CD14-positive monocyte (primary cell): ENCODE measurements at regions not wholly inside any gene's neighbourhood (a gene's known extent, or its start where the extent isn't known, plus 50 kb on each side); places are given as distances from the start of the nearest gene placed in this dataset.

ENCODE experiments used
- DNase-seq, 3 donors: peaks; one replicate each; pipeline ENCODE4 v3.0.0-alpha.2; 2011 to 2022
- H2AFZ ChIP-seq: 2 replicates; pipeline ENCODE4 v1.6.0; 2012; ENCODE audit warnings: mild to moderate bottlenecking, low read depth, low read length, inconsistent platforms; ENCODE audit not compliant: insufficient read depth, poor library complexity, severe bottlenecking
- H3K27ac ChIP-seq, 2 donors: 1 replicate in 1 of 2; 2 replicates in 1 of 2; pipeline ENCODE4 v1.5.1; 2012 to 2013; ENCODE audit warnings: low read length in 2 of 2, control low read depth in 1 of 2, inconsistent platforms in 1 of 2, low read depth in 1 of 2, mild to moderate bottlenecking in 1 of 2
- H3K27me3 ChIP-seq, 2 donors: one replicate each; pipeline versions ENCODE4 v1.6.0 to v1.6.1; 2011 to 2013; ENCODE audit warnings: low read length in 2 of 2; ENCODE audit not compliant: control insufficient read depth in 2 of 2, insufficient read depth in 2 of 2
- H3K36me3 ChIP-seq, 2 donors: replicated peaks in 1 of 2; 1 replicate in 1 of 2; 2 replicates in 1 of 2; pipeline versions ENCODE4 v1.5.1 to v1.6.1; 2012 to 2013; ENCODE audit warnings: low read length in 2 of 2, control low read depth in 1 of 2, inconsistent platforms in 1 of 2, mild to moderate bottlenecking in 1 of 2; ENCODE audit not compliant: insufficient read depth in 2 of 2, control insufficient read depth in 1 of 2
- H3K4me1 ChIP-seq, 2 donors: 1 replicate in 1 of 2; 2 replicates in 1 of 2; pipeline versions ENCODE4 v1.5.1 to v1.6.1; 2012 to 2013; ENCODE audit warnings: low read length in 2 of 2, control low read depth in 1 of 2, inconsistent platforms in 1 of 2, mild to moderate bottlenecking in 1 of 2, moderate library complexity in 1 of 2; ENCODE audit not compliant: insufficient read depth in 2 of 2, control insufficient read depth in 1 of 2
- H3K4me2 ChIP-seq: replicated peaks from 2 replicates; pipeline ENCODE3; 2012; ENCODE audit warnings: low read length, moderate library complexity, mild to moderate bottlenecking; ENCODE audit not compliant: poor library complexity, severe bottlenecking; ENCODE audit errors: extremely low read depth
- H3K4me3 ChIP-seq, 3 experiments: fragments of 200-600 bp in 1 of 3; sonication (generic) in 1 of 3; replicated peaks in 1 of 3; 1 replicate in 2 of 3; 2 replicates in 1 of 3; pipeline ENCODE4 v1.5.1; 2011 to 2013; ENCODE audit warnings: low read length in 3 of 3, mild to moderate bottlenecking in 3 of 3, control low read depth in 2 of 3, low read depth in 2 of 3, inconsistent platforms in 1 of 3, moderate library complexity in 1 of 3
- H3K79me2 ChIP-seq: 2 replicates; pipeline ENCODE4 v1.6.0; 2012; ENCODE audit warnings: mild to moderate bottlenecking, control low read depth, inconsistent platforms, low read length, moderate library complexity; ENCODE audit not compliant: insufficient read depth
- H3K9ac ChIP-seq: 2 replicates; pipeline ENCODE4 v1.6.0; 2017; ENCODE audit warnings: low read length, mild to moderate bottlenecking; ENCODE audit not compliant: insufficient read depth, poor library complexity, severe bottlenecking
- H3K9me3 ChIP-seq, 2 donors: replicated peaks in 1 of 2; 1 replicate in 1 of 2; 2 replicates in 1 of 2; pipeline versions ENCODE4 v1.5.1 to v1.6.1; 2012 to 2013; ENCODE audit warnings: low read length in 2 of 2, control low read depth in 1 of 2; ENCODE audit not compliant: control insufficient read depth in 1 of 2, insufficient read depth in 1 of 2
- H4K20me1 ChIP-seq: 2 replicates; pipeline ENCODE4 v1.6.0; 2012; ENCODE audit warnings: mild to moderate bottlenecking, low read length, control low read depth, moderate library complexity; ENCODE audit not compliant: insufficient read depth
- H3K27ac Mint-ChIP-seq, 7 donors: one replicate each; pipeline ENCODE4 v1.8.0; 2020; ENCODE audit warnings: mild to moderate bottlenecking in 7 of 7, mixed read lengths in 7 of 7, moderate library complexity in 6 of 7, inconsistent platforms in 2 of 7
- H3K27me3 Mint-ChIP-seq, 3 donors: one replicate each; pipeline ENCODE4 v1.8.0; 2021 to 2022; ENCODE audit warnings: low read depth in 3 of 3, mild to moderate bottlenecking in 3 of 3, mixed read lengths in 3 of 3, moderate library complexity in 3 of 3, inconsistent platforms in 1 of 3
- H3K36me3 Mint-ChIP-seq, 2 donors: one replicate each; pipeline ENCODE4 v1.8.0; 2020; ENCODE audit warnings: mixed read lengths in 2 of 2, inconsistent platforms in 1 of 2, mild to moderate bottlenecking in 1 of 2
- H3K4me1 Mint-ChIP-seq: one replicate; pipeline ENCODE4 v1.8.0; 2020; ENCODE audit warnings: mild to moderate bottlenecking, mixed read lengths
- H3K4me3 Mint-ChIP-seq, 2 donors: one replicate each; pipeline ENCODE4 v1.8.0; 2020; ENCODE audit warnings: mild to moderate bottlenecking in 2 of 2, mixed read lengths in 2 of 2, moderate library complexity in 1 of 2
- H3K9me3 Mint-ChIP-seq, 7 donors: one replicate each; pipeline ENCODE4 v1.8.0; 2020 to 2022; ENCODE audit warnings: mixed read lengths in 7 of 7, mild to moderate bottlenecking in 6 of 7, moderate library complexity in 6 of 7, inconsistent platforms in 2 of 7
- WGBS: methylation state at CpG from one replicate; pipeline ENCODE4 v1.1.5; 2013; ENCODE audit warnings: missing lambda C conversion rate; ENCODE audit not compliant: insufficient coverage; 5-methylcytosine and 5-hydroxymethylcytosine counted together
- intact Hi-C, 2 donors: fragments of 100-400 bp; cut with micrococcal nuclease; formaldehyde crosslinking; loops; one replicate each; pipeline versions ENCODE4 v1.15.0 to v1.15.1; 2023
- TF ChIP-seq, protein P1 (sequence below): fragments of 200-600 bp; IDR thresholded peaks from one replicate; pipeline ENCODE4 v1.8.0; 2022; ENCODE audit warnings: antibody characterized with exemption, mild to moderate bottlenecking

DNA sequence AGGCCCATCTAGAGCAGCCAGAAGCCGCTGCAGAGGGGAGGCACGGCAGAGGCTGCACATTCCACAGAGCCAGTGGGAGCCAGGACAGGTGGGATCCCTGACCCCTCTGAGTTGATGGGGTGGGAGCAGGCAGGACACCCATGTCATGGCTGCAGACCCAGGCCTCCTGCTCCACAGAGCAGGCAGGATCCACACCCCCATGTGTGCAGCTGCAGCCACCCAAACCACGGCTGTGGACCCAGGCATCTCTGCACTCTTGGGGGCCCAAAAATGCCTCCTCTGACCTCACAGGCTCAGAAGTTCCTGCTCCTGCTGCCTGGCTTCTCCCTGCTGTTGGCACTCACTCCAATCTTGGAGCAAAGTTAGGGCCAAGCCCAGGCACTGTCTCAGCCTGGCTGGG is 112.3 kb upstream of the TMEM18 start:
- Histone ChIP-seq H3K9me3 (peaks cover 11 to 30% of the 10 kb centered on the region in 2 donors), H4K20me1 (no peaks in the 10 kb centered on the region), H3K4me3 (no peak overlapping the region), H3K36me3 (no peaks in the 10 kb centered on the region), H3K4me2 (no peak overlapping the region), H3K79me2 (no peaks in the 10 kb centered on the region), H3K27me3 (no peaks in the 10 kb centered on the region), H3K9ac (no peak overlapping the region), H3K27ac (no peak overlapping the region), H3K4me1 (no peaks in the 10 kb centered on the region), H2AFZ (no peak overlapping the region)
- no peaks in the 10 kb centered on the region for H3K4me1 Mint-ChIP-seq
- no peaks in the 10 kb centered on the region for H3K36me3 Mint-ChIP-seq
- no peak overlapping the region for H3K4me3 Mint-ChIP-seq
- TF ChIP-seq, protein P1, sequence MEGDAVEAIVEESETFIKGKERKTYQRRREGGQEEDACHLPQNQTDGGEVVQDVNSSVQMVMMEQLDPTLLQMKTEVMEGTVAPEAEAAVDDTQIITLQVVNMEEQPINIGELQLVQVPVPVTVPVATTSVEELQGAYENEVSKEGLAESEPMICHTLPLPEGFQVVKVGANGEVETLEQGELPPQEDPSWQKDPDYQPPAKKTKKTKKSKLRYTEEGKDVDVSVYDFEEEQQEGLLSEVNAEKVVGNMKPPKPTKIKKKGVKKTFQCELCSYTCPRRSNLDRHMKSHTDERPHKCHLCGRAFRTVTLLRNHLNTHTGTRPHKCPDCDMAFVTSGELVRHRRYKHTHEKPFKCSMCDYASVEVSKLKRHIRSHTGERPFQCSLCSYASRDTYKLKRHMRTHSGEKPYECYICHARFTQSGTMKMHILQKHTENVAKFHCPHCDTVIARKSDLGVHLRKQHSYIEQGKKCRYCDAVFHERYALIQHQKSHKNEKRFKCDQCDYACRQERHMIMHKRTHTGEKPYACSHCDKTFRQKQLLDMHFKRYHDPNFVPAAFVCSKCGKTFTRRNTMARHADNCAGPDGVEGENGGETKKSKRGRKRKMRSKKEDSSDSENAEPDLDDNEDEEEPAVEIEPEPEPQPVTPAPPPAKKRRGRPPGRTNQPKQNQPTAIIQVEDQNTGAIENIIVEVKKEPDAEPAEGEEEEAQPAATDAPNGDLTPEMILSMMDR = no peak
- peaks cover 6 to 23% (median 20%) of the 10 kb centered on the region in 7 donors for H3K9me3 Mint-ChIP-seq
- peaks cover 0 to 5% (median 0%) of the 10 kb centered on the region in 3 donors for H3K27me3 Mint-ChIP-seq
- 88% methylated on average over 2 of the region's 3 CpGs for WGBS
- intact Hi-C loops = no loop called here
- H3K27ac Mint-ChIP-seq = no peak overlapping the region
- no peak for DNase-seq

DNA sequence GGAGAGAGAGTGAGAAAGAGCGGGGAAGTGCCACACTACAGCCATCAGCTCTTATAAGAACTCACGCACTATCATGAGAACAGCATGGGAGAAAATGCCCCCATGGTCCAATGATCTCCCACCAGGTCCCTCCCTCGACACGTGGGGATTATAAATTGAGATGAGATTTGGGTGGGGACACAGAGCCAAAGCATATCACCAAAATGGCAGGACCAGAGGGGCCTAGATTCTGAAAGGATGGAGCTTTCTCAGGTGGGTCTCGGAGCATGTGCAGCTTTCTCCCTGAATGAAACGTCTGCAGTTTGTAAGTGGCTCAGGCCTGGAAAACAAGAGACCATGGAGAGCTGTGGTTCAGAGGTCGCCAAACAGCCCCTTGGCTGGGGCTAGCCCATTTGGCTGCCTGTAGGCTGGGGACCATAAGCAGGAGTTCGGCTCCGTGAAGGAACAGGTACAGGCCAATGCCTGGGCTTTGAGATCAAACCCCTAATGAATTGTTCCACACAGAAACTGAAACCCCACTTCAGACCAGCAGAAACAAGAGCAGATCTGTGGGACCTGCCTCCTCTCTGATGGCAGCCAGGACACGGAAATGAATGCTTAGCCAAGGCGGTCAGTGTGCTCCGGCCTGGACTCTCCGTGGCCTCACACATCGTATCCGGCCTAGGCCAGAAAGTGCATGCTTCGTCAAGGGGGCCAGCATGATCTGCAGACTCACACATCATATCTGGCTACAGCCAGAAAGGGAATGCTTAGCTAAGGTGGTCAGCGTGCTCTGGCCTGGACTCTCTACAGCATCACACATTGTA is 111.2 kb upstream of the TMEM18 start:
- no peaks in the 10 kb centered on the region for H3K27me3 ChIP-seq
- Mint-ChIP-seq H3K27ac (no peak overlapping the region), H3K4me1 (no peaks in the 10 kb centered on the region), H3K9me3 (peaks cover 6 to 22% (median 20%) of the 10 kb centered on the region in 7 donors), H3K4me3 (no peak overlapping the region), H3K36me3 (no peaks in the 10 kb centered on the region), H3K27me3 (peaks cover 0 to 6% (median 1%) of the 10 kb centered on the region in 3 donors)
- H3K4me1 ChIP-seq = no peaks in the 10 kb centered on the region
- no peaks in the 10 kb centered on the region for H3K79me2 ChIP-seq
- no peak overlapping the region for H3K4me2 ChIP-seq
- H3K4me3 ChIP-seq = no peak overlapping the region
- H2AFZ ChIP-seq = no peak overlapping the region
- H4K20me1 ChIP-seq = no peaks in the 10 kb centered on the region
- no peaks in the 10 kb centered on the region for H3K36me3 ChIP-seq
- H3K9ac ChIP-seq = no peak overlapping the region
- no peak overlapping the region for H3K27ac ChIP-seq
- no peak for DNase-seq
- H3K9me3 ChIP-seq = peaks cover 11 to 30% of the 10 kb centered on the region in 2 donors
- intact Hi-C loops = no loop called here
- WGBS = 92% methylated on average over 5 of the region's 17 CpGs
- TF ChIP-seq, protein P1 = no peak
